ENCODE measurements at regions not wholly inside any gene's neighbourhood (a gene's known extent, or its start where the extent isn't known, plus 50 kb on each side); places are given as distances from the start of the nearest gene placed in this dataset.

GRCh38 chrX:98548519-98548918, 1664.8 kb downstream of the RPA4 start:
- 50 to 56% methylated on average over 2 of the region's 2 CpGs for WGBS, 2 donors
- H3K27ac ChIP-seq = no peak overlapping the region
- peaks cover 0 to 4% (median under 1%) of the 10 kb centered on the region in 4 donors for H3K27me3 ChIP-seq
- no peak for DNase-seq
- ATAC-seq = no peak
- H3K4me1 ChIP-seq = no peaks in the 10 kb centered on the region
- no peak overlapping the region for H3K4me3 ChIP-seq
- no peaks in the 10 kb centered on the region for H3K36me3 ChIP-seq
- FAIRE-seq = no peak
- no peak for TF ChIP-seq CTCF (IDR thresholded peaks at IDR 0.05)
- H3K9me3 ChIP-seq = no peaks in the 10 kb centered on the region
- intact Hi-C loops (cut with DNase I) = no loop called here

- H3K9me3 ChIP-seq = no peaks in the 10 kb centered on the region
- 27 to 46% methylated on average over 2 of the region's 2 CpGs for WGBS, 2 donors
- FAIRE-seq (no peak), ATAC-seq (no peak), DNase-seq (no peak)
- TF ChIP-seq CTCF (IDR thresholded peaks at IDR 0.05) = no peak
- H3K4me3 ChIP-seq = no peak overlapping the region
- no peaks in the 10 kb centered on the region for H3K36me3 ChIP-seq
- intact Hi-C loops (cut with DNase I) = no loop called here
- H3K27me3 ChIP-seq = peaks cover 0 to 8% (median 2%) of the 10 kb centered on the region in 4 donors
- H3K27ac ChIP-seq = no peak overlapping the region
- H3K4me1 ChIP-seq = no peaks in the 10 kb centered on the region
These were observed 1685.1 kb downstream of the RPA4 start for GRCh38 chrX:98568795-98569194.

- Histone ChIP-seq H3K36me3 (no peaks in the 10 kb centered on the region), H3K27ac (no peak overlapping the region), H3K9me3 (no peaks in the 10 kb centered on the region), H3K4me3 (no peak overlapping the region), H3K4me1 (no peaks in the 10 kb centered on the region), H3K27me3 (peaks cover 0 to 6% (median 0%) of the 10 kb centered on the region in 4 donors)
- TF ChIP-seq CTCF (IDR thresholded peaks at IDR 0.05) = no peak
- intact Hi-C loops (cut with DNase I) = no loop called here
- no peak for DNase-seq
- FAIRE-seq = no peak
- 16 to 55% methylated on average over 1 of the region's 1 CpG for WGBS, 2 donors
- no peak for ATAC-seq
These were observed 1722.2 kb downstream of the RPA4 start for GRCh38 chrX:98605941-98606340.

- FAIRE-seq = no peak
- no peak for DNase-seq
- no peaks in the 10 kb centered on the region for H3K36me3 ChIP-seq
- ATAC-seq = no peak
- WGBS, 2 donors = 50 to 57% methylated on average over 2 of the region's 2 CpGs
- H3K27me3 ChIP-seq = peaks cover 0 to 6% (median 0%) of the 10 kb centered on the region in 4 donors
- no peaks in the 10 kb centered on the region for H3K9me3 ChIP-seq
- H3K4me3 ChIP-seq = no peak overlapping the region
- H3K4me1 ChIP-seq = no peaks in the 10 kb centered on the region
- no peak for TF ChIP-seq CTCF (IDR thresholded peaks at IDR 0.05)
- no peak overlapping the region for H3K27ac ChIP-seq
- intact Hi-C loops (cut with DNase I) = no loop called here
These were observed 1724.0 kb downstream of the RPA4 start for GRCh38 chrX:98607739-98608138.

- intact Hi-C loops (cut with DNase I) = no loop called here
- Histone ChIP-seq H3K4me1 (no peaks in the 10 kb centered on the region), H3K4me3 (no peak overlapping the region), H3K9me3 (no peaks in the 10 kb centered on the region), H3K36me3 (no peaks in the 10 kb centered on the region), H3K27me3 (peaks cover 0 to 8% (median 0%) of the 10 kb centered on the region in 4 donors), H3K27ac (no peak overlapping the region)
- ATAC-seq = no peak
- peak; percentile 87 for FAIRE-seq
- TF ChIP-seq CTCF (IDR thresholded peaks at IDR 0.05) = no peak
- DNase-seq = no peak
These were observed 1743.9 kb downstream of the RPA4 start for GRCh38 chrX:98627645-98628044.

Data from pancreas (tissue), 10 donors.